Common myeloid progenitor, CD34-positive (primary cell): ENCODE measurements at regions not wholly inside any gene's neighbourhood (a gene's known extent, or its start where the extent isn't known, plus 50 kb on each side); places are given as distances from the start of the nearest gene placed in this dataset.
"Not testable (repeated sequence)": the region's sequence is repeated elsewhere in the genome, so short reads cannot be mapped to it uniquely, and the experiment has no call there.

Experiments
- CTCF ChIA-PET: fragments of 350-600 bp; sonication (Branson Sonifier 250); formaldehyde crosslinking; loops from one replicate; lab custom pipeline; 2021; ENCODE audit warnings: antibody characterized with exemption; lab: Charles Lee
- POLR2A ChIA-PET: fragments of 350-600 bp; sonication (Branson Sonifier 250); formaldehyde crosslinking; loops from one replicate; lab custom pipeline; 2021; ENCODE audit warnings: antibody characterized with exemption; lab: Charles Lee
- DNase-seq, 3 donors: peaks; one replicate each; pipeline versions ENCODE4 v3.0.0 to v3.0.0-alpha.2; 2013
- H3K27ac ChIP-seq, 2 experiments: 1 replicate in 1 of 2; 2 replicates in 1 of 2; pipeline ENCODE4 v1.7.0; 2013; ENCODE audit warnings: inconsistent platforms in 2 of 2, low read length in 2 of 2, mild to moderate bottlenecking in 2 of 2, low read depth in 1 of 2, moderate library complexity in 1 of 2; ENCODE audit not compliant: severe bottlenecking in 2 of 2, insufficient read depth in 1 of 2, poor library complexity in 1 of 2
- H3K27me3 ChIP-seq, 5 experiments: replicated peaks in 2 of 5; 1 replicate in 3 of 5; 2 replicates in 2 of 5; pipeline versions ENCODE4 v1.6.1 to v1.7.0; 2013; ENCODE audit warnings: low read length in 4 of 5, mild to moderate bottlenecking in 2 of 5, moderate library complexity in 2 of 5, inconsistent platforms in 1 of 5; ENCODE audit not compliant: insufficient read depth in 5 of 5, control insufficient read depth in 4 of 5
- H3K36me3 ChIP-seq, 4 experiments: 1 replicate in 2 of 4; 2 replicates in 2 of 4; pipeline versions ENCODE4 v1.6.1 to v1.7.0; 2013; ENCODE audit warnings: low read length in 3 of 4, control low read depth in 1 of 4, mild to moderate bottlenecking in 1 of 4; ENCODE audit not compliant: control insufficient read depth in 4 of 4, insufficient read depth in 4 of 4
- H3K4me1 ChIP-seq, 4 experiments: 1 replicate in 3 of 4; 2 replicates in 1 of 4; pipeline versions ENCODE4 v1.6.1 to v1.7.1; 2013; ENCODE audit warnings: low read length in 3 of 4, mild to moderate bottlenecking in 3 of 4, control low read depth in 1 of 4, inconsistent platforms in 1 of 4, moderate library complexity in 1 of 4; ENCODE audit not compliant: control insufficient read depth in 4 of 4, insufficient read depth in 4 of 4; ENCODE audit errors: control extremely low read depth in 1 of 4
- H3K4me3 ChIP-seq, 7 experiments: 1 replicate in 4 of 7; 2 replicates in 3 of 7; pipeline versions ENCODE4 v1.5.1 to v1.7.0; 2013; ENCODE audit warnings: mild to moderate bottlenecking in 7 of 7, low read length in 6 of 7, moderate library complexity in 6 of 7, inconsistent platforms in 2 of 7, low read depth in 2 of 7, control low read depth in 1 of 7; ENCODE audit not compliant: insufficient read depth in 4 of 7, control insufficient read depth in 1 of 7; ENCODE audit errors: extremely low read depth in 1 of 7
- H3K9me3 ChIP-seq, 5 experiments: 1 replicate in 4 of 5; 2 replicates in 1 of 5; pipeline versions ENCODE4 v1.6.1 to v1.7.1; 2013; ENCODE audit warnings: low read length in 4 of 5, mild to moderate bottlenecking in 2 of 5, inconsistent platforms in 1 of 5, low read depth in 1 of 5, moderate library complexity in 1 of 5; ENCODE audit not compliant: control insufficient read depth in 4 of 5, insufficient read depth in 2 of 5; ENCODE audit errors: control extremely low read depth in 1 of 5
- WGBS: methylation state at CpG from one replicate; pipeline ENCODE4 v1.1.5; 2013; ENCODE audit not compliant: insufficient coverage; 5-methylcytosine and 5-hydroxymethylcytosine counted together

DNA sequence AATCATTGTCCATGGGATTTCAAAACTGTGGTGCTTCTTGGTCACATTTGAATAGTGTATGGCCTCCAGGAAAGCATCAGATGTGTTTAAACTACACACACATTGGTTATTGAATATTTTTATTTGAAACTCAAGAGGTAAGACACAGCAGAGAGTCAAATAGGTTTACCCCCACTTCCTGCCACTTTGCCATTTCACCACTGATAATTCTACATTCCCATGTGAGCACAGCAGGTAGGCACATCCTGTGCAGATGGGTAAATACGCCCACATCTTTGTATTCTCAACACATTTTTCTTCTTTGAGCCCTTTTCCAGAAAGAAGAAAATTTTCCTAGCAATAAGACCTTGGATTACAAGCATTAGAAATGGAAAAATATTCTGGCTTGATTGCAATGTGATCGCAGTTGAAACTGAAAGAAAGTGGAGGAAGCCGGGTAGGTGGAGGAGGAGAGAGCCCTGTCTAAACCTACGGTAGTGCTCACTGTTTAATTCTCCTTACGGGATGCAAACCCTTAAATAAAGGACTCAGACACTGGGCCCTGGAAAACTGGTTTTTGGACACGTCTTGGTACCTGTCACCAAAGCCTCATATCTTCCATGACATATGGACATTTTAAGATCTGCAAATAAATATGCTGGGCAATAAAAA is 167.7 kb downstream of the COG6 start:
- CTCF ChIA-PET, result no interaction called here
- WGBS, result 100% methylated on average over 4 of the region's 6 CpGs
- no peak overlapping the region for H3K4me3 ChIP-seq

DNA sequence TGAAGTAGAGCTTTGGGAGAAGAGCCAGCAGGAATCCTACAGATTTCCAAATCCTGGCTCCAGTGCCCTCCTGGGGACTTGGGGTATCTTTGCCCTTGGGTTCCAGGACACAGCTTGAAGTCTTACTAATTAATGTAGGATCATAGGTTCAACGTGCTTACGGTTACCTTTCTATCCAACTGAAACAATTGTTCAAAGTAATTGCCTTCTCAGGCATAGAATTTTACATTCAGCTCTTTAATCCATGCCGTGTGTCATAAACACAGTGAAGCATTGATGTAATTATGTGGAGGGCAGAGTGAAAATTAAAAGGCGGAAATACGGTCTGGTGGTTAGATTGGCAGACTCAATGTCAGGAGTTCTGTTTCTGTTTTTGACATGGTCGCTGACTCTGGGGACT is 170.4 kb downstream of the COG6 start:
- H3K9me3 ChIP-seq, result peaks cover 0 to 3% (median 2%) of the 10 kb centered on the region in 5 experiments
- WGBS, result 96% methylated on average over 3 of the region's 6 CpGs
- ChIA-PET POLR2A (no interaction called here), CTCF (no interaction called here)
- H3K4me3 ChIP-seq, result no peak overlapping the region
- H3K27me3 ChIP-seq, result no peaks in the 10 kb centered on the region
- no peaks in the 10 kb centered on the region for H3K4me1 ChIP-seq
- DNase-seq, result no peak
- no peak overlapping the region for H3K27ac ChIP-seq
- no peaks in the 10 kb centered on the region for H3K36me3 ChIP-seq

More for the DNA sequence above, 167.7 kb downstream of the COG6 start:
- no peak for DNase-seq
- H3K27me3 ChIP-seq, result no peaks in the 10 kb centered on the region
- H3K4me1 ChIP-seq, result no peaks in the 10 kb centered on the region
- H3K9me3 ChIP-seq, result peaks cover 0 to 2% (median 0%) of the 10 kb centered on the region in 5 experiments
- H3K36me3 ChIP-seq, result no peaks in the 10 kb centered on the region
- no peak overlapping the region for H3K27ac ChIP-seq
- POLR2A ChIA-PET, result no interaction called here

DNA sequence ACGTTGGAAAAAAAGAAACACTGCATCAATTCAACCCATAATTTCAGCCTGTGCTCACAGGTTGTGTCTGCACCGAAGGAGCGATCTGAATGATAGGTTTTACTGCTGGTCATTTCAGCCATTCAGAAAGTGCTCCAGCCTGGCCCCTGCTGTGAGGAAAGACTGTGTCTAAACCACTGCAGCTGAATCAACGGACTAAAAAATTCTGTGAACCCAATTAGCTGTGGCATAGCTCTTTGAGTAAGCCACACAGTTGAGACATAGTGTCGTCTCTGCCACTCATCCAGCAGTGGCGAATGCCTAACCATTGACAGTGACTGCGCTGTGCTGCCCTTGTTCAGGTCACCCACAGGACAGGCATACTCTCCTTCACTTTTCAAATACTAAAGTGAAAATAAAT is 179.8 kb downstream of the COG6 start:
- DNase-seq, result no peak
- H3K4me3 ChIP-seq, result no peak overlapping the region
- CTCF ChIA-PET, result no interaction called here

DNA sequence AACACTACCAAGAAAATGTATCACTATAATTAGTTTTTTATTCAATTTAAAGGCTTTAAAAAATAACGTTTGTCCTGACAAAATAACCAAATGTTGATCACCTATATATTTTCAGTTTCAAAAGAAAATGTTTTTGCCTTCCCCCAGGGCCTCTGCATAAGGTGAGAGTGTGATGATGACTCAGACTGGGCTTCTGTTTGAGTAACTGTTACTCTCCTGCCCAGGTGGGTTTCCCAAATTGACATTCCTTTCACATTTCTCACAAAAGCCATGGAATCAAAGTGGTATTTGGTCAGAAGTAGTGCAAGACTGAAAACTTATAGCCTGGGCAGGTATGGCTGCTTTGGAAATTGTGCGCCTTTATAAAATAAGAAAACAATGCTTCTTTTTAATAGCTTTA is 180.6 kb downstream of the COG6 start:
- no CpG with 5 or more reads among the region's 2 CpGs for WGBS
- ChIA-PET POLR2A (no interaction called here), CTCF (no interaction called here)
- Histone ChIP-seq H3K27ac (no peak overlapping the region), H3K4me1 (no peaks in the 10 kb centered on the region), H3K4me3 (no peak overlapping the region), H3K27me3 (no peaks in the 10 kb centered on the region), H3K9me3 (no peaks in the 10 kb centered on the region), H3K36me3 (no peaks in the 10 kb centered on the region)
- no peak for DNase-seq

More for the DNA sequence above, 179.8 kb downstream of the COG6 start:
- Histone ChIP-seq H3K27me3 (no peaks in the 10 kb centered on the region), H3K36me3 (no peaks in the 10 kb centered on the region), H3K9me3 (no peaks in the 10 kb centered on the region), H3K4me1 (no peaks in the 10 kb centered on the region), H3K27ac (no peak overlapping the region)
- 98% methylated on average over 5 of the region's 7 CpGs for WGBS
- POLR2A ChIA-PET, result no interaction called here

DNA sequence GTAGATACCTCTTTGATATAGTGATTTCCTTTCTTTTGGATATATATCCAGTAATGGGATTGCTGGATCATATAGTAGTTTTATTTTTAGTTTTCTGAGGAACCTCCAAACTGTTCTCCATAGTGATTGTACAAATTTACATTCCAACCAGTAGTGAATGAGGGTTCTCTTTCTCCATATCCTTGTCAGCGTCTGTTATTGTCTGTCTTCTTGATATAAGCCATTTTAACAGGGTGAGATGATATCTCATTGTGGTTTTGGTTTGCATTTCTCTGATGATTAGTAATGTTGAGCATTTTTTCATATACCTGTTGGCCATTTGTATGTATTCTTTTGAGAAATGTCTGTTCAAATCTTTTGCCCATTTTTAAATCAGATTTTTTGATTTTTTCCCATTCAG is 182.4 kb downstream of the COG6 start:
- H3K36me3 ChIP-seq, H3K4me3 ChIP-seq, H3K27ac ChIP-seq, H3K4me1 ChIP-seq, H3K9me3 ChIP-seq, POLR2A ChIA-PET, DNase-seq, H3K27me3 ChIP-seq: not testable (repeated sequence)
- CTCF ChIA-PET, result interaction anchor here (0.6 kb wide), 1 partner anchor 99 kb away, joined by 3 read pairs; no protein-coding TSS in a partner anchor
- no CpG with 5 or more reads among the region's 1 CpG for WGBS

- H3K4me1 ChIP-seq, result no peaks in the 10 kb centered on the region
- POLR2A ChIA-PET, result no interaction called here
- no peak overlapping the region for H3K4me3 ChIP-seq
- DNase-seq, result no peak
- WGBS, result 97% methylated on average over 3 of the region's 3 CpGs
- H3K27ac ChIP-seq, result no peak overlapping the region
- CTCF ChIA-PET, result no interaction called here
- no peaks in the 10 kb centered on the region for H3K9me3 ChIP-seq
- no peaks in the 10 kb centered on the region for H3K36me3 ChIP-seq
- H3K27me3 ChIP-seq, result no peaks in the 10 kb centered on the region
These were observed 184.7 kb downstream of the COG6 start for GRCh38 chr13:39840201-39840600.

DNA sequence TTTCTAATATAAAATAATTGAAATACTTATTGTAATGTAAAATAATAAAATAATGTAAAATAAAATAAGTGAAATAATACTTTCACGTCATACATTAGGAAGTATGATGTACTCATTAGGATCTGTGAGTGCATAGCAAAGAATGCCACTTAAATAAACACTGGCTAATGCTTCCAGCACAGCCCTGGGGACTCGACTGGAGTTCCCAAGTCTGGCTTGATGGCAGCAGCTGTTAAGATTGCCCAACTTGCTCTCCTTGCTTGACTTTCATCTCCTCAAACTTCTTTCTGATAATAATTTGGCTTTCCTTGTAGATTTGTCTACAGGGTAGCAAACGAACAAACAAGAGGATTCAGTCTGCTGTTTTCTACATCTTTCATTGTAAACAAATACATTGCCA is 191.9 kb downstream of the COG6 start:
- WGBS, result 94% methylated on average over 2 of the region's 3 CpGs

More for the DNA sequence above, 191.9 kb downstream of the COG6 start:
- no peaks in the 10 kb centered on the region for H3K9me3 ChIP-seq
- DNase-seq, result no peak
- ChIA-PET POLR2A (no interaction called here), CTCF (no interaction called here)
- no peaks in the 10 kb centered on the region for H3K36me3 ChIP-seq
- no peaks in the 10 kb centered on the region for H3K27me3 ChIP-seq
- no peak overlapping the region for H3K4me3 ChIP-seq
- no peaks in the 10 kb centered on the region for H3K4me1 ChIP-seq
- no peak overlapping the region for H3K27ac ChIP-seq
